Left renal pelvis (tissue), 4 donors: ENCODE measurements at regions not wholly inside any gene's neighbourhood (a gene's known extent, or its start where the extent isn't known, plus 50 kb on each side); places are given as distances from the start of the nearest gene placed in this dataset.

Experiments
- DNase-seq, 4 donors: peaks; one replicate each; pipeline ENCODE4 v3.0.0-alpha.2; 2013; ENCODE audit warnings: low read depth in 4 of 4, low spot score in 3 of 4

DNA sequence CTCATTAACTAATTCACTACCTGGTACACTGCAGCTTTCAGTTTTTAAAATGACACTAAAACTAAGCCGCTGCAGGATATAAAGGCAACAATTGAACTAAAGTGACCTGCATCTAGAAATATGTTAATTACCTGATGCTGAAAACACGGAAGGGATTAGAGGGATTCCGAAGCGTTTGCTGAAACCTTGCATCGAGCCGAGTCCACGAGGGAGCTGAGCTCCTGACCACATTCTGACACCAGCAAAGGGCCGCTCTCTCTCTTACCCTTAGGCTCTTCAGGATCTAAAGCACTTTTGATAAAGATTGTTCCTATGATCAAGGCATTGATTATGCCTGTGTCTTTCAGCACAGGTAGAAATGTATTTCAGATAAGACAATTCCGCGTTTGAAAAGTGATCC, 59.5 kb upstream of the CDKN3 start:
- DNase-seq, result no peak

GRCh38 chr14:54338696-54339317, 58.0 kb upstream of the CDKN3 start:
- DNase-seq, result no peak

- DNase-seq, result no peak
Observed at GRCh38 chr14:54339771-54340170, 57.0 kb upstream of the CDKN3 start.

DNA sequence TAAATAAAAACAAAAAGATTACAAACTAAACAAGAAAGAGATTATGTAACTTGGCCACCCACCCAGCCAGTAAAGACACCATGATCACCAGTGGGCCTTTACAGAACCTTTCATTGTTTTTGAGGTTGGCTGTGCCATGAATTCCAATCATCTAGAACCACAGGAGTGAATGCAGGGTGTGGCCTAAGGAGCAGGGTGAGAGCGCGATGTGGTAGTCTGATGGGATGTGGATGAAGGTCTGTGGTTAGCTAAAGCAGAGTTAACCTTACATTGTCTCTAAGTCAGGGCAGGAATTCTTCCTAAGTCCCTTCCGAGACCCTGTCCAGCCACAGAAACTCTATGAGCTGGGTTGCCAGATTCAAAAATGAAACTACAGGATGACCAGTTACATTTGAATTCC, 54.0 kb upstream of the CDKN3 start:
- DNase-seq, result no peak

DNA sequence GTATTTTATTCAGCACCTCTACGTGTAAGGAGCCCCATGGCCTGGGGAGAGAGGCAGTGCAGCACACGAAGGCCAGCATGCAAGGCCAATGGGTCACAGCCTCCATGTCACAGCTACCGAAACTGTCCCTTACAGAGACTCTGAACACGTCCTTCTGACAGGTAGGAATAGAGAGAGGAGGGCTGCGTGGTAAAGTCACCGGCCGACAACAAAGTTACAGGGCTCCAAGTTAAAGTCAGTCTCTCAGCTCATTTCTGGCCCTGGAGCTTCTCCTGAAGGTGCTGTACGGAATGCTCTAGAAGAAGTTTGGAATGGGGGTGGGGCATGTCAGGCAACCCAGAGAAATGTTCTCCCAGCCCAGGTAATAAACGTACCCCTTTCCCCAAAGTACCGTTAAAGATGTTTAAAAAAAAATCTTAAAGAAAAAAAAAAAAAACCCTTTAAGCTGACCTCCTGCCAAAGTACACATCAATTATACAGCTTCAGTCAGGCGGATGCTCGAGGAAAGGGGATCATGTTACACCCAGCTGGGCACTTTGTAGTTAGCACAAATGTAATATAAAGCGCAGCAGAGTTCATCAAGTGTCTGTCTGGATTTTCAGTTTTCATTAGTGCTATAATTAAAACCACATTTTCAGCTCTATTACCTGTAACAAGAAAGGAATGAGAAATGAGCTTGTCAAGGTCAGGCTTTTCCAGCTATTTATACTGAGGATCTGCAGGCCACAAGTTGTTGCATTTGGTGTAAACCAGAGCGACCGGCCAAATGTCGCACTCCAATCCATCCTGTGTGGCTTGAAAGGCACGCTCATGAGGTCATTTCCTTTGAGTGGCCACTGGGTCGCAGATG, 53.3 kb upstream of the CDKN3 start:
- DNase-seq, result peak in 2 of 4 donors; percentile 59 to 79

- DNase-seq, result no peak
Observed at GRCh38 chr14:54344445-54344844, 52.4 kb upstream of the CDKN3 start.

GRCh38 chr14:54346257-54346656, 50.5 kb upstream of the CDKN3 start:
- no peak for DNase-seq
